SK-N-SH (cell line): ENCODE measurements at regions not wholly inside any gene's neighbourhood (a gene's known extent, or its start where the extent isn't known, plus 50 kb on each side); places are given as distances from the start of the nearest gene placed in this dataset.

Source experiments
- CTCF ChIA-PET: fragments of 300-600, 350-600 bp; formaldehyde crosslinking; extraction: SDS; loops from one replicate; lab custom pipeline; 2021; lab: Yijun Ruan, JAX
- POLR2A ChIA-PET: fragments of 350-600 bp; sonication (Branson Sonifier 250); formaldehyde crosslinking; extraction: SDS; loops from one replicate; lab custom pipeline; 2020; ENCODE audit warnings: antibody characterized with exemption, inconsistent platforms; lab: Yijun Ruan, JAX
- DNase-seq: peaks from one replicate; pipeline ENCODE4 v3.0.0; 2012
- H2AFZ ChIP-seq: fragments of 200-600 bp; sonication (generic); 2 replicates; pipeline ENCODE4 v1.8.1; 2016; ENCODE audit warnings: antibody characterized with exemption, mild to moderate bottlenecking, low read depth
- H3F3A ChIP-seq: fragments of 200-600 bp; sonication (generic); replicated peaks from 2 replicates; pipeline ENCODE3; 2016; ENCODE audit warnings: antibody characterized with exemption, mild to moderate bottlenecking; ENCODE audit not compliant: insufficient read depth
- H3K27ac ChIP-seq, 2 experiments: fragments of 200-500 bp in 1 of 2; fragments of 200-600 bp in 1 of 2; sonication (Bioruptor generic) in 1 of 2; sonication (generic), shearing (Covaris generic) in 1 of 2; 2 replicates each; pipeline versions ENCODE4 v1.5.1 to v1.6.1; 2014 to 2016; ENCODE audit warnings: low read depth in 2 of 2, inconsistent platforms in 1 of 2, low read length in 1 of 2, mild to moderate bottlenecking in 1 of 2, mixed read lengths in 1 of 2
- H3K27me3 ChIP-seq: fragments of 200-600 bp; sonication (generic), shearing (Covaris generic); 2 replicates; pipeline ENCODE4 v1.6.1; 2016; ENCODE audit warnings: mixed run types; ENCODE audit not compliant: insufficient read depth
- H3K36me3 ChIP-seq, 2 experiments: fragments of 200-500 bp in 1 of 2; fragments of 200-600 bp in 1 of 2; sonication (Bioruptor generic) in 1 of 2; sonication (generic) in 1 of 2; replicated peaks in 1 of 2; 2 replicates each; pipeline versions ENCODE3 to v1.5.1; 2014 to 2016; ENCODE audit warnings: low read length in 1 of 2, mild to moderate bottlenecking in 1 of 2; ENCODE audit not compliant: insufficient read depth in 2 of 2, control insufficient read depth in 1 of 2
- H3K4me1 ChIP-seq, 2 experiments: fragments of 200-500 bp in 1 of 2; fragments of 200-600 bp in 1 of 2; sonication (Bioruptor generic) in 1 of 2; sonication (generic), shearing (Covaris generic) in 1 of 2; 2 replicates each; pipeline versions ENCODE4 v1.5.1 to v1.6.1; 2014 to 2016; ENCODE audit warnings: low read depth in 1 of 2, low read length in 1 of 2, mixed run types in 1 of 2; ENCODE audit not compliant: insufficient read depth in 2 of 2, control insufficient read depth in 1 of 2
- H3K4me2 ChIP-seq: fragments of 200-600 bp; sonication (generic), shearing (Covaris generic); 2 replicates; pipeline ENCODE4 v1.6.1; 2017; ENCODE audit warnings: mixed run types
- H3K4me3 ChIP-seq, 2 experiments: fragments of 200-500 bp in 1 of 2; fragments of 200-600 bp in 1 of 2; sonication (Bioruptor generic) in 1 of 2; sonication (generic), shearing (Covaris generic) in 1 of 2; 2 replicates each; pipeline versions ENCODE4 v1.5.1 to v1.8.1; 2014 to 2016; ENCODE audit warnings: low read depth in 2 of 2, inconsistent platforms in 1 of 2, low read length in 1 of 2, mild to moderate bottlenecking in 1 of 2, mixed read lengths in 1 of 2, moderate library complexity in 1 of 2
- H3K79me2 ChIP-seq: fragments of 200-600 bp; sonication (generic); 2 replicates; pipeline ENCODE4 v1.8.1; 2017; ENCODE audit warnings: mild to moderate bottlenecking; ENCODE audit not compliant: insufficient read depth
- H3K9ac ChIP-seq: fragments of 200-600 bp; sonication (generic); 2 replicates; pipeline ENCODE4 v1.6.1; 2017; ENCODE audit warnings: mixed run types
- H3K9me2 ChIP-seq: fragments of 200-600 bp; sonication (generic); 2 replicates; pipeline ENCODE4 v1.6.1; 2017; ENCODE audit warnings: mixed run types
- H3K9me3 ChIP-seq: fragments of 200-600 bp; sonication (generic); 2 replicates; pipeline ENCODE4 v1.6.1; 2017; ENCODE audit warnings: mixed run types, mild to moderate bottlenecking, moderate library complexity
- H4K20me1 ChIP-seq: fragments of 200-600 bp; sonication (generic); 2 replicates; pipeline ENCODE4 v1.6.1; 2017; ENCODE audit warnings: mild to moderate bottlenecking, mixed run types; ENCODE audit not compliant: insufficient read depth
- CHD2 ChIP-seq: fragments of 150-350 bp; IDR thresholded peaks from 2 replicates; pipeline ENCODE4 v1.6.1; 2018; ENCODE audit warnings: low read length; ENCODE audit not compliant: partially characterized antibody
- CTCF ChIP-seq: fragments of 200-600 bp; sonication (generic); IDR thresholded peaks from 2 replicates; pipeline ENCODE4 v1.6.1; 2017; ENCODE audit warnings: antibody characterized with exemption, mild to moderate bottlenecking, moderate library complexity
- EP300 ChIP-seq, 2 experiments: IDR thresholded peaks; 2 replicates each; pipeline versions ENCODE4 v1.4.0 to v1.6.1; 2012; ENCODE audit warnings: borderline replicate concordance in 1 of 2, low read depth in 1 of 2, low read length in 1 of 2
- GATA2 ChIP-seq: sonication (generic); formaldehyde crosslinking; IDR thresholded peaks from 2 replicates; pipeline ENCODE4 v1.5.0; 2020; ENCODE audit warnings: mild to moderate bottlenecking, missing genetic modification reagents
- POLR2AphosphoS5 ChIP-seq: IDR thresholded peaks from 2 replicates; pipeline ENCODE4 v1.6.1; 2012; ENCODE audit warnings: low read depth, low read length
- REST ChIP-seq: IDR thresholded peaks from 2 replicates; pipeline ENCODE4 v1.6.1; 2012; ENCODE audit warnings: mild to moderate bottlenecking, low read depth, low read length, moderate library complexity
- TEAD4 ChIP-seq: IDR thresholded peaks from 2 replicates; pipeline ENCODE4 v1.4.0; 2012; ENCODE audit warnings: mild to moderate bottlenecking, borderline replicate concordance; ENCODE audit not compliant: insufficient read depth
- WGBS: methylation state at CpG from one replicate; pipeline ENCODE4 v1.1.6; 2017; ENCODE audit warnings: low lambda C conversion rate; 5-methylcytosine and 5-hydroxymethylcytosine counted together

GRCh38 chr5:85709728-85710127 lies 908.0 kb upstream of the COX7C start:
- no peaks in the 10 kb centered on the region for H3K79me2 ChIP-seq

More at GRCh38 chr5:85709728-85710127, 908.0 kb upstream of the COX7C start:
- no peaks in the 10 kb centered on the region for H3K36me3 ChIP-seq
- WGBS = 36% methylated on average over 1 of the region's 1 CpG
- H4K20me1 ChIP-seq = no peaks in the 10 kb centered on the region
- no peaks in the 10 kb centered on the region for H3K27me3 ChIP-seq
- no peak for DNase-seq
- CTCF ChIA-PET = no interaction called here
- no peak overlapping the region for H3K9ac ChIP-seq
- POLR2A ChIA-PET = no interaction called here
- no peaks in the 10 kb centered on the region for H3K4me1 ChIP-seq
- H3K9me3 ChIP-seq = no peaks in the 10 kb centered on the region
- H3K4me2 ChIP-seq = no peak overlapping the region
- no peaks in the 10 kb centered on the region for H3K9me2 ChIP-seq
- no peak overlapping the region for H2AFZ ChIP-seq
- no peak overlapping the region for H3K27ac ChIP-seq
- no peaks in the 10 kb centered on the region for H3F3A ChIP-seq
- H3K4me3 ChIP-seq = no peak overlapping the region
- no peak for TF ChIP-seq TEAD4
- TF ChIP-seq CHD2 = no peak
- TF ChIP-seq REST = no peak
- no peak for TF ChIP-seq GATA2
- no peak for TF ChIP-seq POLR2AphosphoS5
- TF ChIP-seq EP300 (IDR thresholded peaks at IDR 0.05; ENCODE audit: borderline replicate concordance in 1 of 2, low read depth in 1 of 2, low read length in 1 of 2) = no peak
- no peak for TF ChIP-seq CTCF
